GM12878 (cell line): ENCODE measurements at regions not wholly inside any gene's neighbourhood (a gene's known extent, or its start where the extent isn't known, plus 50 kb on each side); places are given as distances from the start of the nearest gene placed in this dataset.

Experiments
- ATAC-seq: fragments of 200-7000 bp; cut with Tn5 transposase; 3 replicates; pipeline ENCODE4 v1.9.1; 2020; ENCODE audit warnings: mild to moderate bottlenecking, moderate library complexity
- BruUV-seq: library from RNA; stranded (reverse); fragments of 400-500 nt; replicated peaks from 2 replicates; lab custom pipeline; 2021; lab: Mats Ljungman, UMichigan
- CTCF ChIA-PET: fragments of 300-600 bp; sonication (Branson Sonifier 250); formaldehyde crosslinking; extraction: SDS; loops from one replicate; lab custom pipeline; 2021; ENCODE audit warnings: inconsistent platforms; lab: Yijun Ruan, JAX
- POLR2A ChIA-PET: fragments of 350-600 bp; formaldehyde crosslinking; extraction: SDS; loops from one replicate; lab custom pipeline; 2021; ENCODE audit warnings: inconsistent platforms; lab: Charles Lee
- RAD21 ChIA-PET: fragments of 300-600 bp; sonication (Branson Sonifier 250); formaldehyde crosslinking; loops from one replicate; lab custom pipeline; 2023; ENCODE audit warnings: antibody characterized with exemption; ENCODE audit not compliant: unreplicated experiment; lab: Charles Lee
- SMC1A ChIA-PET: fragments of 300-600 bp; sonication (Branson Sonifier 250); formaldehyde crosslinking; loops from one replicate; lab custom pipeline; 2023; ENCODE audit not compliant: unreplicated experiment, uncharacterized antibody; lab: Charles Lee
- DNase-seq: peaks from one replicate; pipeline ENCODE4 v3.0.0-alpha.2; 2011; ENCODE audit warnings: low read depth, low spot score
- FAIRE-seq: peaks from 3 replicates; lab custom pipeline; 2011; peaks lifted over from hg19 to GRCh38; lab: Jason Lieb, UNC
- H2AFZ ChIP-seq: 2 replicates; pipeline ENCODE4 v1.6.0; 2011; ENCODE audit warnings: low read depth, low read length, control low read depth; ENCODE audit not compliant: control insufficient read depth
- H3K27ac ChIP-seq: 2 replicates; pipeline ENCODE4 v1.5.1; 2011; ENCODE audit warnings: control low read depth; ENCODE audit not compliant: control insufficient read depth, insufficient read depth
- H3K27me3 ChIP-seq, 2 experiments: replicated peaks in 1 of 2; 2 replicates each; pipeline versions ENCODE4 v1.6.0 to v1.6.1; 2011; ENCODE audit warnings: low read length in 1 of 2; ENCODE audit not compliant: control insufficient read depth in 2 of 2, insufficient read depth in 2 of 2
- H3K36me3 ChIP-seq, 2 experiments: 2 replicates each; pipeline ENCODE4 v1.5.1; 2011; ENCODE audit warnings: low read length in 1 of 2; ENCODE audit not compliant: control insufficient read depth in 2 of 2, insufficient read depth in 2 of 2
- H3K4me1 ChIP-seq: 2 replicates; pipeline ENCODE4 v1.6.1; 2011; ENCODE audit warnings: mild to moderate bottlenecking, low read length, moderate library complexity, mixed read lengths; ENCODE audit not compliant: control insufficient read depth, insufficient read depth
- H3K4me2 ChIP-seq: 2 replicates; pipeline ENCODE4 v1.6.0; 2011; ENCODE audit warnings: control low read depth; ENCODE audit not compliant: control insufficient read depth, insufficient read depth
- H3K4me3 ChIP-seq: fragments of 200-600 bp; sonication (generic); 2 replicates; pipeline ENCODE4 v1.5.1; 2016
- H3K79me2 ChIP-seq: 2 replicates; pipeline ENCODE4 v1.6.0; 2011; ENCODE audit warnings: low read length; ENCODE audit not compliant: control insufficient read depth, insufficient read depth
- H3K9ac ChIP-seq: 2 replicates; pipeline ENCODE4 v1.8.0; 2011; ENCODE audit warnings: low read length, control low read depth, mixed read lengths; ENCODE audit not compliant: control insufficient read depth, insufficient read depth
- H3K9me3 ChIP-seq: replicated peaks from 3 replicates; pipeline ENCODE4 v1.5.1; 2011; ENCODE audit warnings: mild to moderate bottlenecking, low read length; ENCODE audit not compliant: control insufficient read depth, insufficient read depth
- H4K20me1 ChIP-seq: 2 replicates; pipeline ENCODE4 v1.6.0; 2011; ENCODE audit not compliant: control insufficient read depth, insufficient read depth
- E2F4 ChIP-seq: IDR thresholded peaks from 2 replicates; pipeline ENCODE4 v1.6.1; 2012; ENCODE audit warnings: low read depth, low read length, improper control_type of control experiment
- RELB ChIP-seq: fragments of 450-650 bp; IDR thresholded peaks from 2 replicates; pipeline ENCODE4 v1.6.1; 2017; ENCODE audit warnings: low read depth, mild to moderate bottlenecking, moderate library complexity
- SIX5 ChIP-seq: IDR thresholded peaks from 2 replicates; pipeline ENCODE4 v1.6.1; 2011; ENCODE audit warnings: mild to moderate bottlenecking, low read depth, low read length, moderate library complexity; ENCODE audit not compliant: severe bottlenecking
- WGBS: methylation state at CpG from one replicate; pipeline ENCODE4 v1.1.6; 2016; ENCODE audit warnings: low lambda C conversion rate; ENCODE audit not compliant: insufficient replicate concordance, insufficient coverage; ENCODE audit errors: missing lambda C conversion rate; 5-methylcytosine and 5-hydroxymethylcytosine counted together
- in situ Hi-C: fragments of 300-500 bp; cut with MboI; formaldehyde crosslinking; loops from 9 replicates; pipeline ENCODE4 v1.14.3; 2018; ENCODE audit warnings: mixed read lengths
- intact Hi-C: fragments of 100-400 bp; cut with micrococcal nuclease; formaldehyde crosslinking; loops from one replicate; pipeline ENCODE4 v1.14.2; 2022; ENCODE audit not compliant: unreplicated experiment

GRCh38 chr10:71150796-71151195 is 61.6 kb upstream of the UNC5B start:
- FAIRE-seq, result no peak
- no peak for ATAC-seq

More at GRCh38 chr10:71150796-71151195, 61.6 kb upstream of the UNC5B start:
- no peak overlapping the region for H2AFZ ChIP-seq
- in situ Hi-C loops, result no loop called here
- no peak for TF ChIP-seq RELB
- TF ChIP-seq SIX5, result no peak
- no peak for TF ChIP-seq E2F4
- TF ChIP-seq, all 136 proteins: peak for 0
- H3K36me3 ChIP-seq, result no peaks in the 10 kb centered on the region
- no TSS peak for BruUV-seq
- H4K20me1 ChIP-seq, result no peaks in the 10 kb centered on the region
- H3K4me3 ChIP-seq, result no peak overlapping the region
- CTCF ChIA-PET, result no interaction called here
- SMC1A ChIA-PET, result no interaction called here
- peaks cover 0 to 2% of the 10 kb centered on the region in 2 experiments; a peak in 3 of 4 replicates for H3K27me3 ChIP-seq
- H3K27ac ChIP-seq, result no peak overlapping the region
- intact Hi-C loops, result no loop called here
- DNase-seq, result no peak
- 4% methylated on average over 2 of the region's 2 CpGs for WGBS
- POLR2A ChIA-PET, result no interaction called here
- no peaks in the 10 kb centered on the region for H3K9me3 ChIP-seq
- RAD21 ChIA-PET, result no interaction called here
- no peaks in the 10 kb centered on the region for H3K4me1 ChIP-seq
- H3K9ac ChIP-seq, result no peak overlapping the region
- no peaks in the 10 kb centered on the region for H3K79me2 ChIP-seq
- no peak overlapping the region for H3K4me2 ChIP-seq
